CD14-positive monocyte (primary cell): ENCODE measurements at regions not wholly inside any gene's neighbourhood (a gene's known extent, or its start where the extent isn't known, plus 50 kb on each side); places are given as distances from the start of the nearest gene placed in this dataset.

Experiments used
- DNase-seq, 3 donors: peaks; one replicate each; pipeline ENCODE4 v3.0.0-alpha.2; 2011 to 2022
- H2AFZ ChIP-seq: 2 replicates; pipeline ENCODE4 v1.6.0; 2012; ENCODE audit warnings: mild to moderate bottlenecking, low read depth, low read length, inconsistent platforms; ENCODE audit not compliant: insufficient read depth, poor library complexity, severe bottlenecking
- H3K27ac ChIP-seq, 2 donors: 1 replicate in 1 of 2; 2 replicates in 1 of 2; pipeline ENCODE4 v1.5.1; 2012 to 2013; ENCODE audit warnings: low read length in 2 of 2, control low read depth in 1 of 2, inconsistent platforms in 1 of 2, low read depth in 1 of 2, mild to moderate bottlenecking in 1 of 2
- H3K27me3 ChIP-seq, 2 donors: one replicate each; pipeline versions ENCODE4 v1.6.0 to v1.6.1; 2011 to 2013; ENCODE audit warnings: low read length in 2 of 2; ENCODE audit not compliant: control insufficient read depth in 2 of 2, insufficient read depth in 2 of 2
- H3K36me3 ChIP-seq, 2 donors: replicated peaks in 1 of 2; 1 replicate in 1 of 2; 2 replicates in 1 of 2; pipeline versions ENCODE4 v1.5.1 to v1.6.1; 2012 to 2013; ENCODE audit warnings: low read length in 2 of 2, control low read depth in 1 of 2, inconsistent platforms in 1 of 2, mild to moderate bottlenecking in 1 of 2; ENCODE audit not compliant: insufficient read depth in 2 of 2, control insufficient read depth in 1 of 2
- H3K4me1 ChIP-seq, 2 donors: 1 replicate in 1 of 2; 2 replicates in 1 of 2; pipeline versions ENCODE4 v1.5.1 to v1.6.1; 2012 to 2013; ENCODE audit warnings: low read length in 2 of 2, control low read depth in 1 of 2, inconsistent platforms in 1 of 2, mild to moderate bottlenecking in 1 of 2, moderate library complexity in 1 of 2; ENCODE audit not compliant: insufficient read depth in 2 of 2, control insufficient read depth in 1 of 2
- H3K4me2 ChIP-seq: replicated peaks from 2 replicates; pipeline ENCODE3; 2012; ENCODE audit warnings: low read length, moderate library complexity, mild to moderate bottlenecking; ENCODE audit not compliant: poor library complexity, severe bottlenecking; ENCODE audit errors: extremely low read depth
- H3K4me3 ChIP-seq, 3 experiments: fragments of 200-600 bp in 1 of 3; sonication (generic) in 1 of 3; replicated peaks in 1 of 3; 1 replicate in 2 of 3; 2 replicates in 1 of 3; pipeline ENCODE4 v1.5.1; 2011 to 2013; ENCODE audit warnings: low read length in 3 of 3, mild to moderate bottlenecking in 3 of 3, control low read depth in 2 of 3, low read depth in 2 of 3, inconsistent platforms in 1 of 3, moderate library complexity in 1 of 3
- H3K79me2 ChIP-seq: 2 replicates; pipeline ENCODE4 v1.6.0; 2012; ENCODE audit warnings: mild to moderate bottlenecking, control low read depth, inconsistent platforms, low read length, moderate library complexity; ENCODE audit not compliant: insufficient read depth
- H3K9ac ChIP-seq: 2 replicates; pipeline ENCODE4 v1.6.0; 2017; ENCODE audit warnings: low read length, mild to moderate bottlenecking; ENCODE audit not compliant: insufficient read depth, poor library complexity, severe bottlenecking
- H3K9me3 ChIP-seq, 2 donors: replicated peaks in 1 of 2; 1 replicate in 1 of 2; 2 replicates in 1 of 2; pipeline versions ENCODE4 v1.5.1 to v1.6.1; 2012 to 2013; ENCODE audit warnings: low read length in 2 of 2, control low read depth in 1 of 2; ENCODE audit not compliant: control insufficient read depth in 1 of 2, insufficient read depth in 1 of 2
- H4K20me1 ChIP-seq: 2 replicates; pipeline ENCODE4 v1.6.0; 2012; ENCODE audit warnings: mild to moderate bottlenecking, low read length, control low read depth, moderate library complexity; ENCODE audit not compliant: insufficient read depth
- H3K27ac Mint-ChIP-seq, 7 donors: one replicate each; pipeline ENCODE4 v1.8.0; 2020; ENCODE audit warnings: mild to moderate bottlenecking in 7 of 7, mixed read lengths in 7 of 7, moderate library complexity in 6 of 7, inconsistent platforms in 2 of 7
- H3K27me3 Mint-ChIP-seq, 3 donors: one replicate each; pipeline ENCODE4 v1.8.0; 2021 to 2022; ENCODE audit warnings: low read depth in 3 of 3, mild to moderate bottlenecking in 3 of 3, mixed read lengths in 3 of 3, moderate library complexity in 3 of 3, inconsistent platforms in 1 of 3
- H3K36me3 Mint-ChIP-seq, 2 donors: one replicate each; pipeline ENCODE4 v1.8.0; 2020; ENCODE audit warnings: mixed read lengths in 2 of 2, inconsistent platforms in 1 of 2, mild to moderate bottlenecking in 1 of 2
- H3K4me1 Mint-ChIP-seq: one replicate; pipeline ENCODE4 v1.8.0; 2020; ENCODE audit warnings: mild to moderate bottlenecking, mixed read lengths
- H3K4me3 Mint-ChIP-seq, 2 donors: one replicate each; pipeline ENCODE4 v1.8.0; 2020; ENCODE audit warnings: mild to moderate bottlenecking in 2 of 2, mixed read lengths in 2 of 2, moderate library complexity in 1 of 2
- H3K9me3 Mint-ChIP-seq, 7 donors: one replicate each; pipeline ENCODE4 v1.8.0; 2020 to 2022; ENCODE audit warnings: mixed read lengths in 7 of 7, mild to moderate bottlenecking in 6 of 7, moderate library complexity in 6 of 7, inconsistent platforms in 2 of 7
- WGBS: methylation state at CpG from one replicate; pipeline ENCODE4 v1.1.5; 2013; ENCODE audit warnings: missing lambda C conversion rate; ENCODE audit not compliant: insufficient coverage; 5-methylcytosine and 5-hydroxymethylcytosine counted together
- intact Hi-C, 2 donors: fragments of 100-400 bp; cut with micrococcal nuclease; formaldehyde crosslinking; loops; one replicate each; pipeline versions ENCODE4 v1.15.0 to v1.15.1; 2023
- TF ChIP-seq, protein P1 (sequence below): fragments of 200-600 bp; IDR thresholded peaks from one replicate; pipeline ENCODE4 v1.8.0; 2022; ENCODE audit warnings: antibody characterized with exemption, mild to moderate bottlenecking

DNA sequence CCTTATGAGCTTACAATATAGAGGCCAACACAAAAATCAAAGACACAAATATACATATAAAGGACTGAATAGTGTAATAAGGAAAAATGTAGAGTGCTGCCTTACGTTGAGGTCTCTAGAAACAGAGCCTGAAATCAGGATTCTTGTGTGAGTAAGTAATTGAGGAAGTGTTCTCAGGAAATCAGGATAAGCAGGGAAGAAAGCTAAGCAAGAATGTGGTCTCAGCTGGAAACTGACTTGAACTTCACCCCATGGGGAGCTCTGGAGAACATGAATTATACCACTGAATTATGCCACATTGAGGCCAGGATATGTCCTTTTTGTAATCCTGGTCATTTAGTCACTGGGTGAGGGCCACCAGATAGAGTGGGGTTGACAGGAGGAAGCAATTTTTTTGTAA lies 191.9 kb downstream of the ETV1 start:
- TF ChIP-seq, protein P1, sequence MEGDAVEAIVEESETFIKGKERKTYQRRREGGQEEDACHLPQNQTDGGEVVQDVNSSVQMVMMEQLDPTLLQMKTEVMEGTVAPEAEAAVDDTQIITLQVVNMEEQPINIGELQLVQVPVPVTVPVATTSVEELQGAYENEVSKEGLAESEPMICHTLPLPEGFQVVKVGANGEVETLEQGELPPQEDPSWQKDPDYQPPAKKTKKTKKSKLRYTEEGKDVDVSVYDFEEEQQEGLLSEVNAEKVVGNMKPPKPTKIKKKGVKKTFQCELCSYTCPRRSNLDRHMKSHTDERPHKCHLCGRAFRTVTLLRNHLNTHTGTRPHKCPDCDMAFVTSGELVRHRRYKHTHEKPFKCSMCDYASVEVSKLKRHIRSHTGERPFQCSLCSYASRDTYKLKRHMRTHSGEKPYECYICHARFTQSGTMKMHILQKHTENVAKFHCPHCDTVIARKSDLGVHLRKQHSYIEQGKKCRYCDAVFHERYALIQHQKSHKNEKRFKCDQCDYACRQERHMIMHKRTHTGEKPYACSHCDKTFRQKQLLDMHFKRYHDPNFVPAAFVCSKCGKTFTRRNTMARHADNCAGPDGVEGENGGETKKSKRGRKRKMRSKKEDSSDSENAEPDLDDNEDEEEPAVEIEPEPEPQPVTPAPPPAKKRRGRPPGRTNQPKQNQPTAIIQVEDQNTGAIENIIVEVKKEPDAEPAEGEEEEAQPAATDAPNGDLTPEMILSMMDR, result no peak
- no peaks in the 10 kb centered on the region for H3K36me3 ChIP-seq
- no peaks in the 10 kb centered on the region for H3K27me3 ChIP-seq
- Mint-ChIP-seq H3K4me3 (no peak overlapping the region), H3K9me3 (peaks cover 2 to 4% (median 3%) of the 10 kb centered on the region in 7 donors), H3K36me3 (no peaks in the 10 kb centered on the region), H3K27ac (no peak overlapping the region), H3K4me1 (no peaks in the 10 kb centered on the region), H3K27me3 (peaks cover 0 to 2% (median 0%) of the 10 kb centered on the region in 3 donors)
- H4K20me1 ChIP-seq, result no peaks in the 10 kb centered on the region
- 80% methylated on average over 1 of the region's 1 CpG for WGBS
- no peak overlapping the region for H2AFZ ChIP-seq
- no peak overlapping the region for H3K4me2 ChIP-seq
- H3K27ac ChIP-seq, result no peak overlapping the region
- H3K79me2 ChIP-seq, result no peaks in the 10 kb centered on the region
- H3K4me1 ChIP-seq, result no peaks in the 10 kb centered on the region
- no peak overlapping the region for H3K4me3 ChIP-seq
- H3K9ac ChIP-seq, result no peak overlapping the region
- intact Hi-C loops, result no loop called here
- H3K9me3 ChIP-seq, result peaks cover 0 to 4% of the 10 kb centered on the region in 2 donors
- DNase-seq, result no peak

DNA sequence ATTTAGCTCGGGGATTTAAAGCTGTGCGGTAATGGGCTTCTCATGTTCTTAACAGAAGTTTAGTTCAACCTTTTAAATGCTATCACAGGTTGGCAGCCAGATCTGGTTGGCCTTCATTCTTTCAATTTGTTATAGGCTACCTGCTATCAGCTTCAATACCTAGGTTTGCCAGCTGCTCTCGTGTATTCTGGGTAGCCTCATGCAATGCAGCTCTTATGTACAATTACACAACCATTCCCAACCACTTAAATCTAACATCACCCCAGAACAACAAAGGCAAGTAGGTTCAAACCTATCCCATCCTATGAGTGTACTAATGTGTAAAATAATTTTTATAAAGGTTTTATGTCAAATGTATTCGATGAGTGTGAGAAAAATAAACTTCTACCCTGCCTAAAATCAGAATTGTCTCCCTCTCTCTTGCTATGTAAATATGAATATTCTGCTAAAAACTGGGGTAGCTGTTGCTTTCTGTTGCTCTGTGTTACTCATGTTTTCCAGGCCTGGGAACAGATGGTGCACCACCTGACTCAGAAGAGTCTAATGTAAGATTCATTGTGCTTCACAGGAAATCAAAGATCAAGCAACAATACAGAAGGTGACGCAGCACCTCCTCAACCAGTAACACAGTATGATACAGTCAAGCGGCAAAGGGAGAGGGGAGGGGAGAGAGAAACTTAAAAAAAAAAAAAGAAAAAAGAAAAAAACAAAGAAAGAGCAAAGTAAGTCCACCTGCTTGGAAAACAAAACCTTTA lies 188.6 kb downstream of the ETV1 start:
- Histone ChIP-seq H3K9me3 (peaks cover 13 to 19% of the 10 kb centered on the region in 2 donors), H3K4me2 (no peak overlapping the region), H3K36me3 (no peaks in the 10 kb centered on the region), H3K27me3 (no peaks in the 10 kb centered on the region), H3K27ac (no peak overlapping the region), H4K20me1 (no peaks in the 10 kb centered on the region), H3K4me1 (no peaks in the 10 kb centered on the region), H2AFZ (no peak overlapping the region), H3K79me2 (no peaks in the 10 kb centered on the region), H3K9ac (no peak overlapping the region), H3K4me3 (no peak overlapping the region)
- H3K4me3 Mint-ChIP-seq, result no peak overlapping the region
- peaks cover 0 to under 1% (median 0%) of the 10 kb centered on the region in 3 donors for H3K27me3 Mint-ChIP-seq
- 100% methylated on average over 2 of the region's 6 CpGs for WGBS
- intact Hi-C loops, result no loop called here
- no peaks in the 10 kb centered on the region for H3K36me3 Mint-ChIP-seq
- TF ChIP-seq, protein P1, result no peak
- no peak for DNase-seq
- H3K4me1 Mint-ChIP-seq, result no peaks in the 10 kb centered on the region
- H3K9me3 Mint-ChIP-seq, result peaks cover 5 to 21% (median 8%) of the 10 kb centered on the region in 7 donors
- no peak overlapping the region for H3K27ac Mint-ChIP-seq
